Lung (tissue), 11 donors: ENCODE measurements at regions not wholly inside any gene's neighbourhood (a gene's known extent, or its start where the extent isn't known, plus 50 kb on each side); places are given as distances from the start of the nearest gene placed in this dataset.

Experiments
- ATAC-seq: fragments of 200-7000 bp; cut with Tn5 transposase; one replicate; pipeline ENCODE4 v1.9.1; 2020; ENCODE audit warnings: moderate number of reproducible peaks; ENCODE audit not compliant: insufficient read depth, low FRiP score
- DNase-seq, 3 donors: peaks; one replicate each; pipeline ENCODE4 v3.0.0-alpha.2; 2013 to 2017
- H3K27ac ChIP-seq, 2 donors: one replicate each; pipeline ENCODE4 v1.5.1; 2013; ENCODE audit warnings: mild to moderate bottlenecking in 2 of 2, moderate library complexity in 2 of 2, control low read depth in 1 of 2, inconsistent platforms in 1 of 2, low read depth in 1 of 2, low read length in 1 of 2
- H3K27me3 ChIP-seq, 3 donors: one replicate each; pipeline ENCODE4 v1.5.1; 2013; ENCODE audit warnings: low read length in 2 of 3; ENCODE audit not compliant: control insufficient read depth in 3 of 3, insufficient read depth in 3 of 3
- H3K36me3 ChIP-seq, 4 donors: one replicate each; pipeline ENCODE4 v1.5.1; 2013; ENCODE audit warnings: low read length in 4 of 4, mild to moderate bottlenecking in 1 of 4, moderate library complexity in 1 of 4; ENCODE audit not compliant: control insufficient read depth in 4 of 4, insufficient read depth in 4 of 4
- H3K4me1 ChIP-seq, 5 donors: one replicate each; pipeline ENCODE4 v1.5.1; 2013; ENCODE audit warnings: low read length in 5 of 5, mild to moderate bottlenecking in 2 of 5, moderate library complexity in 1 of 5; ENCODE audit not compliant: control insufficient read depth in 5 of 5, insufficient read depth in 5 of 5
- H3K4me3 ChIP-seq: one replicate; pipeline ENCODE4 v1.5.1; 2013; ENCODE audit warnings: mild to moderate bottlenecking, control low read depth, moderate library complexity
- H3K9ac ChIP-seq, 2 donors: one replicate each; pipeline ENCODE4 v1.5.1; 2013; ENCODE audit warnings: low read length in 2 of 2, control low read depth in 1 of 2; ENCODE audit not compliant: insufficient read depth in 1 of 2
- H3K9me3 ChIP-seq, 4 donors: one replicate each; pipeline ENCODE4 v1.5.1; 2013; ENCODE audit warnings: low read length in 3 of 4, mild to moderate bottlenecking in 1 of 4, moderate library complexity in 1 of 4; ENCODE audit not compliant: control insufficient read depth in 4 of 4, insufficient read depth in 3 of 4
- CTCF ChIP-seq: IDR thresholded peaks from 2 replicates; pipeline ENCODE4 v1.5.1; 2012; ENCODE audit warnings: mild to moderate bottlenecking; ENCODE audit errors: control extremely low read depth, extremely low read depth
- WGBS, 2 donors: extraction: QIAGEN DNeasy Blood & Tissue Kit; methylation state at CpG; one replicate each; pipeline ENCODE4 v1.1.7; 2013; 5-methylcytosine and 5-hydroxymethylcytosine counted together
- donor health status: control.
- donor health status: control.
- donor health status: Bipolar disorder and iron deficiency.
- donor health status: healthy.
- donor health status: DM: yes; HTN: yes; CAD: no.

- no peak overlapping the region for H3K9ac ChIP-seq
- ATAC-seq (no peak), DNase-seq (no peak)
- H3K4me3 ChIP-seq: no peak overlapping the region
- H3K27ac ChIP-seq: no peak overlapping the region
- WGBS, 2 donors: 89 to 90% methylated on average over 3 of the region's 3 CpGs
- H3K36me3 ChIP-seq: no peaks in the 10 kb centered on the region
- no peaks in the 10 kb centered on the region for H3K27me3 ChIP-seq
- H3K4me1 ChIP-seq: no peaks in the 10 kb centered on the region
- no peak for TF ChIP-seq CTCF
- peaks cover 0 to 3% (median 0%) of the 10 kb centered on the region in 4 donors for H3K9me3 ChIP-seq
Observed at GRCh38 chr5:4551034-4551433, 589.1 kb upstream of the ADAMTS16 start.

- no peak for TF ChIP-seq CTCF
- ATAC-seq (no peak), DNase-seq (no peak)
Observed at GRCh38 chr5:4553130-4553529, 587.0 kb upstream of the ADAMTS16 start.

GRCh38 chr5:4553978-4554377 lies 586.2 kb upstream of the ADAMTS16 start:
- peak in 1 of 3 donors; percentile 5 for DNase-seq
- TF ChIP-seq CTCF: no peak

More at GRCh38 chr5:4553130-4553529, 587.0 kb upstream of the ADAMTS16 start:
- H3K9ac ChIP-seq: no peak overlapping the region
- no peaks in the 10 kb centered on the region for H3K27me3 ChIP-seq
- H3K4me3 ChIP-seq: no peak overlapping the region
- no peaks in the 10 kb centered on the region for H3K4me1 ChIP-seq
- no peak overlapping the region for H3K27ac ChIP-seq
- peaks cover 0 to 3% (median 0%) of the 10 kb centered on the region in 4 donors for H3K9me3 ChIP-seq
- no peaks in the 10 kb centered on the region for H3K36me3 ChIP-seq

GRCh38 chr5:4555725-4556285 lies 584.3 kb upstream of the ADAMTS16 start:
- no peaks in the 10 kb centered on the region for H3K4me1 ChIP-seq
- TF ChIP-seq CTCF: no peak
- peaks cover 0 to 3% (median 1%) of the 10 kb centered on the region in 4 donors for H3K9me3 ChIP-seq
- H3K4me3 ChIP-seq: no peak overlapping the region
- no peaks in the 10 kb centered on the region for H3K36me3 ChIP-seq
- H3K9ac ChIP-seq: no peak overlapping the region
- ATAC-seq: no peak
- no peak for DNase-seq
- no peaks in the 10 kb centered on the region for H3K27me3 ChIP-seq
- WGBS, 2 donors: 82 to 85% methylated on average over 13 of the region's 13 CpGs
- H3K27ac ChIP-seq: no peak overlapping the region

More at GRCh38 chr5:4553978-4554377, 586.2 kb upstream of the ADAMTS16 start:
- 54 to 61% methylated on average over 6 of the region's 6 CpGs for WGBS, 2 donors
- Histone ChIP-seq H3K36me3 (no peaks in the 10 kb centered on the region), H3K4me1 (no peaks in the 10 kb centered on the region), H3K4me3 (no peak overlapping the region), H3K9ac (no peak overlapping the region), H3K9me3 (peaks cover 0 to 3% (median under 1%) of the 10 kb centered on the region in 4 donors), H3K27me3 (no peaks in the 10 kb centered on the region), H3K27ac (no peak overlapping the region)
- ATAC-seq: no peak
